Astrocyte of the hippocampus (primary cell): ENCODE measurements at regions not wholly inside any gene's neighbourhood (a gene's known extent, or its start where the extent isn't known, plus 50 kb on each side); places are given as distances from the start of the nearest gene placed in this dataset.

Experiments
- DNase-seq: peaks from one replicate; pipeline ENCODE4 v3.0.0; 2011; ENCODE audit warnings: low read depth, low spot score

- DNase-seq = peak; percentile 55
Observed at GRCh38 chr14:100399052-100399849, 76.1 kb downstream of the SLC25A47 start.

DNA sequence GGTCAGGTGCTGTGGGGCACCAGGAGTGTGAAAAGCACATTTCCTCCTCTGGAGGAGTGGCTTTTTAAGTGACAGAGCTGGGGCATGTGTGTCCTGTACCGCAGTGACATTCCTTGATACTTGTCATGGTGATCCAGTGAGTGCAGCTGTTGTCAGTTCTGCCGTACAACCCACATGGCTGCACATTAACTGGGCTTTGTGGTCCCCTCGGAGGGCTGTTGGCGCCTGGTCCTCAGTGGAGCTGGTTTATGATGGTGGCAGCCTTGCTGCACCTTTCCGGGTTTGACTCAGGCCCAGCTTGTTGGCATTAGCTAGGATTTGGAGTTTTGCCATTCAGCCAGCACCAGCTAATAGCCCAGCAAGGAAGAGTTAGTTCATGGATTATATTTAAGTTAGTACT lies 77.0 kb downstream of the SLC25A47 start:
- peak; percentile 51 for DNase-seq

DNA sequence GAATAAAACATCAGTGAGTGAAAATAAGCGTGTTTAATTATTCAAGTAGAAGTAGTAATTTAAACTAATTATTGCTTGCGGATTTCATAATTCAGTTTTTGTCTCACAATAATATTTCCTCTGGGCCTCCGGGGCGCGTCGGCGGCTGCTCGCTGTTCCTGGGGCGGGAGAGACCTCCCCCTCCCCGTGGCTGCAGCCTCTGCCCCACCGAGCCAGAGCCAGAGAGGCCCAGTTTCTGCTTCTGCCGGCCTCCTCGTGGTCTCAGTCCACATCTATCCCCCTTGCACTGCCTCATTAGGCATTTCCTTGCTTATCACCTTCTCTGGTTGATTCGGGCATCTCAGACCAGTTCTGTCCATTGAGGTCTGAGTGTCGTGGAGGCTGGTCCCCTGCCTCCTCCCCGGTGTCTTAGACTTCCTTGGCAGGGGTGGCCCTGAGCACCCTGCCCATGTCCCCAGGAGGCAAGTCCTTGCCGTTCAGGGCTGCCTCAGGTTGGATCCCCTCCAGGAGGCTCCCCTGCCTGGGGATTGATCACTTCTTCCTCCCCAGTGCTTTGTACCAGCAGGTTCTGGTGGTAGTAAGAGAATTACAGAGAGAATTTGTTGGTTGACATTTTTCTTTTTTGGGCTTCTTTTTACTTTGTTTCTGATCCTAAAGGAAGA lies 78.0 kb downstream of the SLC25A47 start:
- DNase-seq = no peak

DNA sequence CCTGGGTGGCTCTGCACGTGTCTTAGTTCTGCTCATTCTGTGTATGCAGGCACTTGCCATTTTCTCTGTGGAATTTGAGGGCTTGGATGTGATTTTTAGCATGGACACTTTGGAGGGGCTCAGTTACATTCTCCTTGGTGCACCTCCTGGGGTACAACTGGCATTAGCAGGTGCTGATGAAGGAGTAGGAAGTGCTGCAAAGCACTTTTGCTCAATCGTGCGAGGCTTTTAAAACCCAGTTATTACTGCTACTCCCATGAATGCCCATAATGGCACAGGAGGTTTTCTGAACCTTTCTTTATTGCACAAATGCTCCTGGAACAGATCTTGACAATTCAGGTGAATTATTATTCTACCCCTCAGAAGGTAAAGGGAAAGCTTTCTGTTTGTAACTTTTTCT lies 78.7 kb downstream of the SLC25A47 start:
- DNase-seq = no peak

GRCh38 chr14:100402631-100403030 lies 79.5 kb downstream of the SLC25A47 start:
- DNase-seq = peak; percentile 60

DNA sequence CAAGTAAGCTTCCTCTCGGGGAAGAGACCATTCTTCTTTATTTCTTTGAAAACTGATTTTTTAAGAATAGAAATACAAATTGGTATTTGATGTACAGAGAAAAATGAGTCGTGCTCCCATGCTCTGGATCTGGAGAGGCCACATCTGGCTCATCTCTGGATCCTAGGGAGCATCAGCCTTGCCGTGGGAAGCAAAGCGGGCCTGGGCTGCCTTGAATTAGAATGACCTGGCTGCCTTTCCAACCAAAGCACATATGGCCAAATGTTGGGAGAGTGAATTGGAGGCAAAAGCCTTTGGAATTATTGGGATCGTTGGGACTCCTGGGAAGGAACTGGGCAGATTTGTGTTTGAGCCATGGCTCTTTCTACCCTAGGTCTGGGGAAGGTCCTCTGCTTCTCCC lies 80.0 kb downstream of the SLC25A47 start:
- no peak for DNase-seq

DNA sequence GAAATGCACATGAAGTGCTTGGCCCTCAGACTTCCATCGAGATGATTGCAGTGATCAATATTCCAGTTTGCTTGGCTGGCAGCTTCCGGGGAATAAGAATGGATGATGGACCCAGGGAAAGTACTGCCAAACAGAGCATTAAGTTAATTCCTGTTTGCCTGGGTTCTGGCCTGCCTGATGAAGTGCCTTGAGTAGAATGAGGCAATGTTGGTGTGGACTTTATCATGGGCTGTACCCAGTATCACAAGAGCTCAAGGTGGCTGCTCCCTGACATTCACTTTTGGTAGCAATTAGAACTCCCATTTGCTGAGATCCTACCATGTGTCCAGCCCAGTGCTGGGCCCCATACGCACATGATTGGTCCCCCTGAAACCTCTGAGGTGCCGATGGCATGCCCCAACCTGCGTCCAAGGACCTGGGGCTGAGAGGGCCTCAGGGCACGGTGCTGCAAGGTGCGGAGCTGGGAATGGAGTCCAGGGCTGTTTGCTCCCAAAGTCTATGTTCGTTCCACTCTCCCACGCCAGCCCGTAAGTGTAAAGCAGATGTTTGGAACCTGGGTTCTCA lies 80.7 kb downstream of the SLC25A47 start:
- DNase-seq = no peak

DNA sequence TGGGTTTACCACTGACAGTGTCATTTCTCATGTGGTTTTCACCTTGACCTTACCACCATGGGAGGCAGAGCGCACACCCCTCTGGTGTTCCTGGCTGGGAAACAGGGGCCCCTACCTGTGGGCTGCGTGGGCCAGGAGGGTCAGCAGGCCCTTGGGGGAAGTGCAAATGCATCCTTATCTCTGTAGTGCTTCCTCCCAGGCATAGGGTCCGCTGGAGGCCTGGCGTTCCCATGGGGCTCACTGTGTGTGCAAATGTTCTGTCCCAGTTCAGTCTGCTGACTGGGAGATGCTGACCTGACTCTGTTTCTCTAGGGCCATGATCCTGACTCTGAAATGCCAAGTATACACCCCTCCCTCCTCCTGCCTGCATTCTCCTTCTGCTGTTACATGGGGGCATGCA lies 81.3 kb downstream of the SLC25A47 start:
- no peak for DNase-seq

- no peak for DNase-seq
Observed at GRCh38 chr14:100405760-100406455, 82.8 kb downstream of the SLC25A47 start.

- peak; percentile 61 for DNase-seq
Observed at GRCh38 chr14:100406505-100407131, 83.5 kb downstream of the SLC25A47 start.

GRCh38 chr14:100407376-100408102 lies 84.4 kb downstream of the SLC25A47 start:
- DNase-seq = no peak

- DNase-seq = peak; percentile 89
Observed at GRCh38 chr14:100408350-100409002, 85.3 kb downstream of the SLC25A47 start.

GRCh38 chr14:100409003-100409360 lies 85.8 kb downstream of the SLC25A47 start:
- no peak for DNase-seq

GRCh38 chr14:100409651-100410050 lies 86.5 kb downstream of the SLC25A47 start:
- no peak for DNase-seq

GRCh38 chr14:100410056-100410565 lies 87.0 kb downstream of the SLC25A47 start:
- DNase-seq = peak; percentile 55

DNA sequence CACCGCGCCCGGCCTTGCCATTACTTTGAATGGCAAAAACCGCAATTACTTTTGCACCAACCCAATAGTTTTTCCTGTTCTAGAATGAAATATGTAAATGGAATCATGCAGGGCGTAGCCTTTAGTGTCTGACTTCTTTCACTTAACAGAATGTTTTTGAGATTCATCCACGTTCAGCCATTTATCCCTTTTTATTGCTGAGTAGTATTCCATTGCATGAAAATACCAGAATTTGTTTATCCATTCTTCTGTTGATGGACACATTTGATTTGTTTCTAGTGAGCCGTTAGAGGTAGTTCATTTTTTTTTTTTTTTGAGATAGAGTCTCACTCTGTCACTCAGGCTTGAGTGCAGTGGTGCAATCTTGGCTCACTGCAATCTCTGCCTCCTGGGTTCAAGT lies 90.6 kb downstream of the SLC25A47 start:
- no peak for DNase-seq

DNA sequence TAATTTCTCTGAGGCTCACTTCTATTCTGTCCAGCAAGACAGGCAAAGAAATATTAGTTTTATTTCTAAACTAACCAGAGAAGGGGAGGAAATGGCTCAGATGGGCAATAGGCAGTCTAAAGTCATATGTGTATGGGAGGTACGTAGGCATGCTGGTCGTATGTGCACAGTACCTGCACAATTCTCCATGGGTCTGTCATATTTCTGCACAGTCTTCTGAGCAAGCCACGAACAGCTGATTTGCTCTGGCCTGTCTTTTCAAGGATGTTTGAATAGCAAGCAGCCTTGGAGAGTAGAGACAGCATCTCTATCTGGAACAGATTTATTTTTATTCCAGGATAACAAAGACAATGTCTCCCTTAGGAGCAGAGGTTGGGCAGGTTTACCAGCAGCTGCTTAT lies 92.1 kb downstream of the SLC25A47 start:
- DNase-seq = no peak

- DNase-seq = no peak
Observed at GRCh38 chr14:100416081-100416680, 93.0 kb downstream of the SLC25A47 start.

DNA sequence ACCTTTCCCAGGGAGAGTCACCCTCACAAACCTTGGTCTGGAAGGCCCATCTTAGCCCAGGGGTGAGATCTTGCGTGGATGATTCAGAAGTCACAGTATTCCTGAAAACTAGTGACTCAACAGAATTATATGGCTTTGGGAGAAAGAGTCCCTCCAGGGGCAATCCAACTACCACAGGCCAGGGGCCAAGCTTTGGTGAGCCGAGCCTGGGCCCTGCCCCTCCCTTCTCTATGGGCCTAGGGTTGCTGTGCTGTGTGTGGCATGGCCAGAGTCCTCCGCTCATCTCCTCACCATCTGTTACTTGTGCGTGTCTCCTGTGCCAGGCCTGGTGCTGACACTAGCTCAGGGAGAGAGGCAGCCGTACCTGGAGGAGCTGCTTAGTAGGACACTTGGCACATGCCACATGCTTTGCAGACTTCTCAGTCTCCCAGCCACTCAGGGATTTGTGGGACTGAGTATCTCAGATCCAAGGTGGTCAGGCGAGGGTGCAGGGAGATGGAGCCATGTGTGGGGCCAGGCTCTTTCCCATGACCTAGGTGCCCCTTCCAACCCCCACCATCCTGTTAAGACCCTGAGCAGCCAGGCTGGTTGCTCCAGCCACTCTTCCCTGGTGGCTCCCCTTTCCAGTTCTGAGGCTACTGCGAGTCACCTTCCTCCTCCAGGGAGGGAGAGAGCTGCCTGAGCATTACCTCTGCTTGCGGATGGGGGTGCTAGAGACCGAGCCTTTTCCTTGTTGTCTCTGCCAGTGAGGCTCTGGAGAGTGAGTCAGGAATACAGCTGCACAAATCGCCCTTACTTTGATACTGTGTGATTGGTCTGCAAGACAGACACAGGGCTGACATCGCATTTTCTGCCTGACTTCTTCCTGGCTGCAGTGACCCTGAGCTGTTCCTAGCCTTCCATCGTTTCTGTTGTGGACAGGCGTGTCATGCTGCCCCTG lies 94.1 kb downstream of the SLC25A47 start:
- peak; percentile 94 for DNase-seq
